ENCODE measurements at regions not wholly inside any gene's neighbourhood (a gene's known extent, or its start where the extent isn't known, plus 50 kb on each side); places are given as distances from the start of the nearest gene placed in this dataset.
"Not testable (repeated sequence)": the region's sequence is repeated elsewhere in the genome, so short reads cannot be mapped to it uniquely, and the experiment has no call there.

DNA sequence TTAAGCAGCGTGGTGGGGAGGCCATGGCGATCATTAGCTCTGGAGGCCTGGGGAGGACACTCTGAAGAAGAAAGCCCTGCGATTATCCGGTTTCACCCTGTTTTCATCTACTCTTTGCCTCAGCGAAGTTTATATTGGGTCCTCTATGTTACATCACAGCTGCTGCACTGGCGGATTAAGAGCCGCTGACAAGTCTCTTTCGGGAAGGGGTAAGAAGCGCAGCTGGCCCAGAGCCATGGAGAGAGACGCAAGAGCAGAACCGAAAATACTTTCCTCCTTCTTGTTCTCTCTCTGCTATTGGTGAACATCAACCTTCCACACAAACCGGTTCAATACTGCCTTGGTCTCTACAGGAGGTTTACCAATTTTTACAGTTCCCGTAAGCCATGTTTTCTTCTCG lies 291.5 kb downstream of the FAM72C start:
- TF ChIP-seq CTCF (IDR thresholded peaks at IDR 0.05; ENCODE audit: borderline replicate concordance, insufficient read depth, low read depth, low read length) = no peak
- no peak overlapping the region for H3K4me3 ChIP-seq (ENCODE audit: low read depth, low read length)

GRCh38 chr1:143672983-143673382 lies 298.8 kb downstream of the FAM72C start:
- no peak overlapping the region for H3K4me3 ChIP-seq (ENCODE audit: low read depth, low read length)
- no peak for TF ChIP-seq CTCF (IDR thresholded peaks at IDR 0.05; ENCODE audit: borderline replicate concordance, insufficient read depth, low read depth, low read length)

DNA sequence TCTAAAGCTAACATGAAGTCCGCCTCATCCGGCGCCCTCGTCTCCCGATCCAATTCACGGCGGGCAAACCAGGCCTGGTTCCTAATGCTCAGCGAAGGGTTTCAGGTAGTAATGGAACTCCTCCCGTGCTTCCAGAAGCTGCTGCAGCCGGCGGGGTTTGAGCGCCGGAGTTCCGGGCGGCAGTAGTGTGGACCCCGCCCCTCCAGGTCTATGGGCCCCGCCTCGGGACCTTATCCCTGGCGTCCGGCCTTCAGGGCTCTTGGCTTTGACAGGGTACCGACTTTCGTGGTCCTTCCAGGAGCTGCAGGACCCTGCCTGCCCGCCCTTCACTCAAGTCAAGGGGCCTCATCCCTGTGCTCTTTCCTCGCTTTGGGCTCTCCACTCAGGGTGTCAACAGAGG lies 304.1 kb downstream of the FAM72C start:
- TF ChIP-seq CTCF (IDR thresholded peaks at IDR 0.05; ENCODE audit: borderline replicate concordance, insufficient read depth, low read depth, low read length) = no peak

DNA sequence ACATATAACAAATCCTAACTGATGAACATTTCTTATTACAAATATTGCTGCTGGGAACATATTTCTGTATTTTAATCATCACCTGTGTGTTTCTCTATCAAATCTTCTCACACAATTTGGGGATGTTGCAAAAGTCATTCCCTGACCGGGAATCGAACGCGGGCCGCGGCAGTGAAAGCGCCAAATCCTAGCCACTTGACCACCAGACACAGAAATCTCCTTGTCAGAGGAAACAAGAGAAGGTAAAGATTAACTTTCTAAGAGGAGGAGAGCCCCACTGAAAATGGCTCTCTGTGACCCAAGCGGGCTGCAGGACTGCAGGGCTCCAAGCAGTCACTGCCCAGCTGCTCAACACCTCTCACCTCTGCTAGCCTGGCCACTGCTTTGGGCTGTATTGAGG lies 304.9 kb downstream of the FAM72C start:
- no peak for TF ChIP-seq CTCF (IDR thresholded peaks at IDR 0.05; ENCODE audit: borderline replicate concordance, insufficient read depth, low read depth, low read length)

More for the DNA sequence above, 304.1 kb downstream of the FAM72C start:
- H3K4me3 ChIP-seq (ENCODE audit: low read depth, low read length) = no peak overlapping the region

DNA sequence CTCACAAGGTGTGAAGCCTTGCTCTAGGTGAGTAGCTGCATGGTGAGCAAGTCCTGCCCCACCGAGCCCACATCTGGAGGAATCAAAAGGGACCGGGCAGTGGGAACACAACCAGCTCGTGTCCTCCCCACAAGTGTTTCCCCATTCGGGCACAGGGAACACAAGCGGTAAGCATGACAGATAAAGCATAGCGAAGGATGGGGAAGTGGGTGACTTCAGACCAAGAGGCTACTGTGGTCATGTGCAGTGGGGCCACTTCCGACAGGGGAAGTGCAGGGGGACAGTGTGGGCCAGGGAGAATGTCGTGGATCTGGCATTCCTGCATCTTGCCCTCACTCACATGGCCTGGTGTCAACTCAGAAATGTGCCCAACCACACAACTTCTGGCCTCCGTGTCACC lies 306.2 kb downstream of the FAM72C start:
- no peak for TF ChIP-seq CTCF (IDR thresholded peaks at IDR 0.05; ENCODE audit: borderline replicate concordance, insufficient read depth, low read depth, low read length)
- H3K4me3 ChIP-seq (ENCODE audit: low read depth, low read length) = no peak overlapping the region

More for the DNA sequence above, 304.9 kb downstream of the FAM72C start:
- no peak overlapping the region for H3K4me3 ChIP-seq (ENCODE audit: low read depth, low read length)

DNA sequence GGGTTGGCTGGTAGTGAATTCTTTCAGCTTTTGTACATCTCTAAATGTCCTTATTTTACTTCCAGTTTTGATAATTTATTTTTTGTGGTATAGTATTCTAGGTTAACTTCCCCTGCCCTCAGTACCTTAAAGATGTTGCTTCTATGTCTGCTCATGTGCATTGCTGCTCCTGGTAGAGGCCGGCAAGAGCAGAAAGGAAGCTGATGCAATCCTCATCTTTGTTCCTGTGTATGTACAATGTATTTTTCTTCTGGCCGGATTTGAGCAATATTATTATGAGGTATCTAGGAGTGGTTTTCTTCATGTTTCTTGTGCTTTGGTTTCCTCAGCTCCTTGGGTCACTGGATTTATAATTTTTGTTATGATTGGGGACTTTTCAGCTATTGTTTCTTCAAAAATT lies 308.7 kb downstream of the FAM72C start:
- not testable (repeated sequence) for H3K4me3 ChIP-seq (ENCODE audit: low read depth, low read length)

DNA sequence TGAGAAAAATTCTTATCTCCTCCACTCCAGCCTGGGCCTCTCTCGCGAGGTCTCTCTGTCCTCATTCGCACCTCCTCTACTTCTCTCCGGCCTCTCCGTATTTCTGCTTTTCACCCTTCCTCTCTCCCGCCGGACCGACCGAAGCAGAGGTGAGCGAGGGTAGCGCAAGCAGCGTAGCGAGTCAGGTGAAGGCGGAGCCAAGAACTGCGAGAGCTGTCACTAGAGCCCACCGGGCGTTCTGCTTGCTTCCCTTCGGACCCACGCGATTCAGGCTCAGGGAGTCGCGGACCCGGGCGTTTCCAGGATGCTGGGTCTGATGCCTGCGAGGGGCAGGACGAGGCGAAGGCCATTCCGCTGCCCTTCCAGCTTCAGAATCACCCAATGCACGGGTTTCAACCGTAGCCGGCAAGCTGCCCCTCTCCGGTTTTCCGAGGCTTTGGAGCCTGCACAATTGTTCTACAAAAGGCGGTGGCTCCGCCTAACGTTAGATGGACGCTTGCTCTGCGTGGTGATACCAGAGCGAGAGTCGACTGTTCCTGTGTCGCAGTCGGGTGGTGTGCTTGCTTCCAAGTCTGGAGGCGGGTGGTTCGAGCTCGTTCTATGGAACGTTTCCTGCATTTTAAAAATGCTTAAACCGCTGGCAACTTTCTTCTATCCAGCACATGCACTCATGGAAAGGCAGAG lies 310.2 kb downstream of the FAM72C start:
- TF ChIP-seq CTCF (IDR thresholded peaks at IDR 0.05; ENCODE audit: borderline replicate concordance, insufficient read depth, low read depth, low read length) = no peak
- no peak overlapping the region for H3K4me3 ChIP-seq (ENCODE audit: low read depth, low read length)

Data from GM12875 (cell line).